GM10248 (cell line): ENCODE measurements at regions not wholly inside any gene's neighbourhood (a gene's known extent, or its start where the extent isn't known, plus 50 kb on each side); places are given as distances from the start of the nearest gene placed in this dataset.

Experiments used
- CTCF ChIA-PET: fragments of 300-600 bp; sonication (Branson Sonifier 250); formaldehyde crosslinking; extraction: SDS; loops from one replicate; lab custom pipeline; 2021; ENCODE audit warnings: antibody characterized with exemption; lab: Yijun Ruan, JAX
- POLR2A ChIA-PET: fragments of 350-650 bp; sonication (Branson Sonifier 250); formaldehyde crosslinking; extraction: SDS; loops from one replicate; lab custom pipeline; 2020; ENCODE audit warnings: antibody characterized with exemption; lab: Yijun Ruan, JAX
- DNase-seq: peaks from one replicate; pipeline ENCODE4 v3.0.0; 2012; ENCODE audit errors: extremely low spot score
- CTCF ChIP-seq: IDR thresholded peaks from 2 replicates; pipeline ENCODE4 v1.5.1; 2012; ENCODE audit warnings: mild to moderate bottlenecking, low read depth; ENCODE audit errors: extremely low read depth, missing control alignments, control extremely low read depth

- TF ChIP-seq CTCF = no peak
- CTCF ChIA-PET = no interaction called here
- no peak for DNase-seq
- POLR2A ChIA-PET = no interaction called here
Observed at GRCh38 chr4:85222561-85222960, 252.4 kb upstream of the ARHGAP24 start.

- no peak for DNase-seq
- TF ChIP-seq CTCF = no peak
- ChIA-PET POLR2A (no interaction called here), CTCF (interaction anchor here (0.9 to 1.7 kb wide), 3 partner anchors 16 to 83 kb away, joined by 3 to 4 read pairs (median 3); no protein-coding TSS in a partner anchor)
Observed at GRCh38 chr4:85228264-85228663, 246.7 kb upstream of the ARHGAP24 start.

- TF ChIP-seq CTCF = no peak
- POLR2A ChIA-PET = no interaction called here
- CTCF ChIA-PET = interaction anchor here (1.6 to 1.8 kb wide), 2 partner anchors 10 to 21 kb away, joined by 4 to 5 read pairs; no protein-coding TSS in a partner anchor
- DNase-seq = no peak
Observed at GRCh38 chr4:85233516-85233915, 241.4 kb upstream of the ARHGAP24 start.

GRCh38 chr4:85243857-85244256 lies 231.1 kb upstream of the ARHGAP24 start:
- DNase-seq = no peak
- ChIA-PET CTCF (interaction anchor here (1.0 to 1.4 kb wide), 2 partner anchors 12 to 20 kb away, joined by 3 read pairs; no protein-coding TSS in a partner anchor), POLR2A (no interaction called here)
- no peak for TF ChIP-seq CTCF

GRCh38 chr4:85244638-85245037 lies 230.3 kb upstream of the ARHGAP24 start:
- ChIA-PET POLR2A (no interaction called here), CTCF (interaction anchor here (0.8 to 1.0 kb wide), 2 partner anchors 16 to 79 kb away, joined by 3 to 4 read pairs; no protein-coding TSS in a partner anchor)
- no peak for DNase-seq
- no peak for TF ChIP-seq CTCF

- DNase-seq = no peak
- CTCF ChIA-PET = no interaction called here
- POLR2A ChIA-PET = no interaction called here
- no peak for TF ChIP-seq CTCF
Observed at GRCh38 chr4:85246055-85246454, 228.9 kb upstream of the ARHGAP24 start.
